Peyer's patch (tissue), 4 donors: ENCODE measurements at regions not wholly inside any gene's neighbourhood (a gene's known extent, or its start where the extent isn't known, plus 50 kb on each side); places are given as distances from the start of the nearest gene placed in this dataset.

Source experiments
- DNase-seq, 3 donors: peaks; one replicate each; pipeline ENCODE4 v3.0.0-alpha.2; 2017 to 2019
- H3K27ac ChIP-seq, 4 donors: fragments of 200-600 bp; sonication (generic); one replicate each; pipeline ENCODE4 v1.5.1; 2016 to 2019
- H3K27me3 ChIP-seq, 2 donors: fragments of 200-600 bp; sonication (generic); one replicate each; pipeline ENCODE4 v1.5.1; 2019
- H3K36me3 ChIP-seq, 3 donors: fragments of 200-600 bp; sonication (generic); one replicate each; pipeline ENCODE4 v1.5.1; 2016 to 2019
- H3K4me1 ChIP-seq, 4 donors: fragments of 200-600 bp; sonication (generic); one replicate each; pipeline ENCODE4 v1.5.1; 2016 to 2019
- H3K4me3 ChIP-seq, 4 donors: fragments of 200-600 bp; sonication (generic); 1 replicate in 3 of 4; 2 replicates in 1 of 4; pipeline ENCODE4 v1.5.1; 2016 to 2019; ENCODE audit warnings: mild to moderate bottlenecking in 1 of 4
- H3K9me3 ChIP-seq, 4 donors: fragments of 200-600 bp; sonication (generic); one replicate each; pipeline ENCODE4 v1.5.1; 2016 to 2019; ENCODE audit warnings: mild to moderate bottlenecking in 1 of 4
- CTCF ChIP-seq, 6 experiments: fragments of 450-650 bp in 4 of 6; fragments of 200-600 bp in 2 of 6; sonication (generic) in 1 of 6; IDR thresholded peaks; one replicate each; pipeline ENCODE4 v1.5.1; 2017 to 2019; ENCODE audit warnings: antibody characterized with exemption in 6 of 6, mild to moderate bottlenecking in 3 of 6, moderate library complexity in 1 of 6
- POLR2A ChIP-seq, 2 donors: fragments of 450-650 bp; IDR thresholded peaks; one replicate each; pipeline ENCODE4 v1.5.1; 2017; ENCODE audit warnings: antibody characterized with exemption in 2 of 2, mild to moderate bottlenecking in 2 of 2, moderate library complexity in 2 of 2

- Histone ChIP-seq H3K27me3 (no peaks in the 10 kb centered on the region), H3K4me3 (no peak overlapping the region), H3K36me3 (no peaks in the 10 kb centered on the region), H3K27ac (no peak overlapping the region), H3K9me3 (no peaks in the 10 kb centered on the region), H3K4me1 (no peaks in the 10 kb centered on the region)
- no peak for DNase-seq
- TF ChIP-seq CTCF (IDR thresholded peaks at IDR 0.05) (no peak), POLR2A (IDR thresholded peaks at IDR 0.05) (no peak)
Observed at GRCh38 chr4:171024720-171025303, 788.4 kb upstream of the GALNTL6 start.

GRCh38 chr4:171022824-171023230 is 790.4 kb upstream of the GALNTL6 start:
- no peaks in the 10 kb centered on the region for H3K27me3 ChIP-seq
- no peak overlapping the region for H3K27ac ChIP-seq
- TF ChIP-seq POLR2A (IDR thresholded peaks at IDR 0.05) (no peak), CTCF (IDR thresholded peaks at IDR 0.05) (no peak)

GRCh38 chr4:171017593-171017992 is 795.6 kb upstream of the GALNTL6 start:
- H3K9me3 ChIP-seq: no peaks in the 10 kb centered on the region
- TF ChIP-seq POLR2A (IDR thresholded peaks at IDR 0.05) (no peak), CTCF (IDR thresholded peaks at IDR 0.05) (no peak)
- DNase-seq: no peak

More at GRCh38 chr4:171022824-171023230, 790.4 kb upstream of the GALNTL6 start:
- Histone ChIP-seq H3K4me3 (no peak overlapping the region), H3K9me3 (no peaks in the 10 kb centered on the region), H3K4me1 (no peaks in the 10 kb centered on the region), H3K36me3 (no peaks in the 10 kb centered on the region)
- DNase-seq: no peak

GRCh38 chr4:171016145-171016544 is 797.1 kb upstream of the GALNTL6 start:
- H3K36me3 ChIP-seq: no peaks in the 10 kb centered on the region
- TF ChIP-seq POLR2A (IDR thresholded peaks at IDR 0.05) (no peak), CTCF (IDR thresholded peaks at IDR 0.05) (no peak)
- H3K9me3 ChIP-seq: no peaks in the 10 kb centered on the region
- H3K4me1 ChIP-seq: no peaks in the 10 kb centered on the region
- no peaks in the 10 kb centered on the region for H3K27me3 ChIP-seq
- no peak overlapping the region for H3K4me3 ChIP-seq
- no peak for DNase-seq
- H3K27ac ChIP-seq: no peak overlapping the region

More at GRCh38 chr4:171017593-171017992, 795.6 kb upstream of the GALNTL6 start:
- H3K27ac ChIP-seq: no peak overlapping the region
- no peak overlapping the region for H3K4me3 ChIP-seq
- H3K27me3 ChIP-seq: no peaks in the 10 kb centered on the region
- H3K36me3 ChIP-seq: no peaks in the 10 kb centered on the region
- H3K4me1 ChIP-seq: no peaks in the 10 kb centered on the region

GRCh38 chr4:171015441-171015840 is 797.8 kb upstream of the GALNTL6 start:
- H3K9me3 ChIP-seq: no peaks in the 10 kb centered on the region
- TF ChIP-seq CTCF (IDR thresholded peaks at IDR 0.05) (no peak), POLR2A (IDR thresholded peaks at IDR 0.05) (no peak)
- no peaks in the 10 kb centered on the region for H3K36me3 ChIP-seq
- no peak overlapping the region for H3K4me3 ChIP-seq
- H3K27ac ChIP-seq: no peak overlapping the region
- no peaks in the 10 kb centered on the region for H3K4me1 ChIP-seq
- H3K27me3 ChIP-seq: no peaks in the 10 kb centered on the region
- DNase-seq: no peak
